ENCODE measurements at regions not wholly inside any gene's neighbourhood (a gene's known extent, or its start where the extent isn't known, plus 50 kb on each side); places are given as distances from the start of the nearest gene placed in this dataset.
A peak's percentile ranks its signal among the peaks of the same experiment; 100 is the strongest.

GRCh38 chr17:15177343-15177742, 87.8 kb downstream of the PMP22 start:
- no peaks in the 10 kb centered on the region for H3K9me3 Mint-ChIP-seq (ENCODE audit: low read depth)
- peaks cover 5% of the 10 kb centered on the region for H3K27me3 Mint-ChIP-seq
- no peaks in the 10 kb centered on the region for H3K4me1 Mint-ChIP-seq
- ATAC-seq, result no peak
- no peak overlapping the region for H3K4me3 Mint-ChIP-seq
- DNase-seq, result no peak
- H3K36me3 Mint-ChIP-seq, result no peaks in the 10 kb centered on the region
- CTCF ChIA-PET, result no interaction called here
- H3K27ac Mint-ChIP-seq, result no peak overlapping the region

GRCh38 chr17:15175356-15175755, 89.8 kb downstream of the PMP22 start:
- Mint-ChIP-seq H3K27ac (no peak overlapping the region), H3K9me3 (ENCODE audit: low read depth) (no peaks in the 10 kb centered on the region), H3K4me3 (no peak overlapping the region), H3K27me3 (peaks cover 5% of the 10 kb centered on the region), H3K36me3 (no peaks in the 10 kb centered on the region), H3K4me1 (no peaks in the 10 kb centered on the region)
- DNase-seq, result no peak
- CTCF ChIA-PET, result no interaction called here
- ATAC-seq, result no peak

GRCh38 chr17:15171167-15172047, 93.7 kb downstream of the PMP22 start:
- CTCF ChIA-PET, result no interaction called here
- ATAC-seq (no peak), DNase-seq (peak; percentile 42)
- Mint-ChIP-seq H3K9me3 (ENCODE audit: low read depth) (no peaks in the 10 kb centered on the region), H3K4me3 (no peak overlapping the region), H3K36me3 (no peaks in the 10 kb centered on the region), H3K27me3 (no peaks in the 10 kb centered on the region), H3K4me1 (no peaks in the 10 kb centered on the region), H3K27ac (no peak overlapping the region)

GRCh38 chr17:15169676-15170075, 95.5 kb downstream of the PMP22 start:
- ATAC-seq, result no peak
- no peak overlapping the region for H3K27ac Mint-ChIP-seq
- H3K4me1 Mint-ChIP-seq, result no peaks in the 10 kb centered on the region
- CTCF ChIA-PET, result no interaction called here
- no peaks in the 10 kb centered on the region for H3K36me3 Mint-ChIP-seq
- H3K9me3 Mint-ChIP-seq (ENCODE audit: low read depth), result no peaks in the 10 kb centered on the region
- H3K27me3 Mint-ChIP-seq, result no peaks in the 10 kb centered on the region
- no peak for DNase-seq
- no peak overlapping the region for H3K4me3 Mint-ChIP-seq

- H3K27ac Mint-ChIP-seq, result no peak overlapping the region
- ATAC-seq, result no peak
- H3K36me3 Mint-ChIP-seq, result no peaks in the 10 kb centered on the region
- CTCF ChIA-PET, result interaction anchor here (0.6 kb wide), 1 partner anchor 492 kb away, joined by 3 read pairs; no protein-coding TSS in a partner anchor
- H3K27me3 Mint-ChIP-seq, result no peaks in the 10 kb centered on the region
- H3K4me1 Mint-ChIP-seq, result no peaks in the 10 kb centered on the region
- H3K9me3 Mint-ChIP-seq (ENCODE audit: low read depth), result no peaks in the 10 kb centered on the region
- no peak for DNase-seq
- H3K4me3 Mint-ChIP-seq, result no peak overlapping the region
Measured at GRCh38 chr17:15168379-15168778, 96.7 kb downstream of the PMP22 start.

GRCh38 chr17:15161395-15161794, 103.7 kb downstream of the PMP22 start:
- Mint-ChIP-seq H3K4me3 (no peak overlapping the region), H3K27me3 (peaks cover 12% of the 10 kb centered on the region), H3K4me1 (no peaks in the 10 kb centered on the region), H3K36me3 (no peaks in the 10 kb centered on the region), H3K9me3 (ENCODE audit: low read depth) (no peaks in the 10 kb centered on the region), H3K27ac (no peak overlapping the region)
- CTCF ChIA-PET, result no interaction called here
- DNase-seq (no peak), ATAC-seq (no peak)

- no peaks in the 10 kb centered on the region for H3K4me1 Mint-ChIP-seq
- no peak overlapping the region for H3K4me3 Mint-ChIP-seq
- no peaks in the 10 kb centered on the region for H3K9me3 Mint-ChIP-seq (ENCODE audit: low read depth)
- H3K27me3 Mint-ChIP-seq, result peaks cover 19% of the 10 kb centered on the region
- CTCF ChIA-PET, result no interaction called here
- H3K27ac Mint-ChIP-seq, result no peak overlapping the region
- no peaks in the 10 kb centered on the region for H3K36me3 Mint-ChIP-seq
- ATAC-seq, result no peak
- no peak for DNase-seq
Measured at GRCh38 chr17:15157051-15157450, 108.1 kb downstream of the PMP22 start.

GRCh38 chr17:15154618-15155017, 110.5 kb downstream of the PMP22 start:
- CTCF ChIA-PET, result no interaction called here
- no peak for DNase-seq
- peaks cover 19% of the 10 kb centered on the region for H3K27me3 Mint-ChIP-seq
- H3K9me3 Mint-ChIP-seq (ENCODE audit: low read depth), result no peaks in the 10 kb centered on the region
- no peak overlapping the region for H3K4me3 Mint-ChIP-seq
- H3K36me3 Mint-ChIP-seq, result no peaks in the 10 kb centered on the region
- no peak for ATAC-seq
- no peaks in the 10 kb centered on the region for H3K4me1 Mint-ChIP-seq
- H3K27ac Mint-ChIP-seq, result no peak overlapping the region

GRCh38 chr17:15145621-15146020, 119.5 kb downstream of the PMP22 start:
- ATAC-seq (no peak), DNase-seq (no peak)
- Mint-ChIP-seq H3K36me3 (no peaks in the 10 kb centered on the region), H3K27me3 (no peaks in the 10 kb centered on the region), H3K4me1 (no peaks in the 10 kb centered on the region), H3K4me3 (no peak overlapping the region), H3K9me3 (ENCODE audit: low read depth) (no peaks in the 10 kb centered on the region), H3K27ac (no peak overlapping the region)
- CTCF ChIA-PET, result no interaction called here

- H3K36me3 Mint-ChIP-seq, result no peaks in the 10 kb centered on the region
- no peaks in the 10 kb centered on the region for H3K27me3 Mint-ChIP-seq
- no peak overlapping the region for H3K27ac Mint-ChIP-seq
- no peak for DNase-seq
- no peak overlapping the region for H3K4me3 Mint-ChIP-seq
- ATAC-seq, result no peak
- CTCF ChIA-PET, result no interaction called here
- no peaks in the 10 kb centered on the region for H3K9me3 Mint-ChIP-seq (ENCODE audit: low read depth)
- no peaks in the 10 kb centered on the region for H3K4me1 Mint-ChIP-seq
Measured at GRCh38 chr17:15143524-15143923, 121.6 kb downstream of the PMP22 start.

- Mint-ChIP-seq H3K27me3 (no peaks in the 10 kb centered on the region), H3K9me3 (ENCODE audit: low read depth) (peaks cover 2% of the 10 kb centered on the region), H3K27ac (no peak overlapping the region), H3K4me3 (no peak overlapping the region), H3K36me3 (no peaks in the 10 kb centered on the region), H3K4me1 (no peaks in the 10 kb centered on the region)
- DNase-seq (no peak), ATAC-seq (no peak)
- CTCF ChIA-PET, result no interaction called here
Measured at GRCh38 chr17:15134363-15134762, 130.8 kb downstream of the PMP22 start.

GRCh38 chr17:15133826-15134225, 131.3 kb downstream of the PMP22 start:
- no peak for DNase-seq
- H3K27ac Mint-ChIP-seq, result no peak overlapping the region
- ATAC-seq, result no peak

GRCh38 chr17:15133143-15133542, 132.0 kb downstream of the PMP22 start:
- H3K4me3 Mint-ChIP-seq, result no peak overlapping the region
- no peaks in the 10 kb centered on the region for H3K27me3 Mint-ChIP-seq
- no peak for ATAC-seq
- no peaks in the 10 kb centered on the region for H3K36me3 Mint-ChIP-seq
- CTCF ChIA-PET, result no interaction called here
- no peaks in the 10 kb centered on the region for H3K4me1 Mint-ChIP-seq
- no peak overlapping the region for H3K27ac Mint-ChIP-seq
- H3K9me3 Mint-ChIP-seq (ENCODE audit: low read depth), result peaks cover 2% of the 10 kb centered on the region
- DNase-seq, result no peak

More at GRCh38 chr17:15133826-15134225, 131.3 kb downstream of the PMP22 start:
- no peaks in the 10 kb centered on the region for H3K36me3 Mint-ChIP-seq
- H3K4me3 Mint-ChIP-seq, result no peak overlapping the region
- no peaks in the 10 kb centered on the region for H3K4me1 Mint-ChIP-seq
- H3K9me3 Mint-ChIP-seq (ENCODE audit: low read depth), result peaks cover 2% of the 10 kb centered on the region
- CTCF ChIA-PET, result no interaction called here
- H3K27me3 Mint-ChIP-seq, result no peaks in the 10 kb centered on the region

- H3K36me3 Mint-ChIP-seq, result no peaks in the 10 kb centered on the region
- no peaks in the 10 kb centered on the region for H3K4me1 Mint-ChIP-seq
- CTCF ChIA-PET, result no interaction called here
- H3K27me3 Mint-ChIP-seq, result no peaks in the 10 kb centered on the region
- H3K9me3 Mint-ChIP-seq (ENCODE audit: low read depth), result peaks cover 2% of the 10 kb centered on the region
- ATAC-seq (no peak), DNase-seq (no peak)
- H3K27ac Mint-ChIP-seq, result no peak overlapping the region
- H3K4me3 Mint-ChIP-seq, result no peak overlapping the region
Measured at GRCh38 chr17:15130426-15130825, 134.7 kb downstream of the PMP22 start.

All from activated CD8-positive, alpha-beta memory T cell treated with anti-CD3 and anti-CD28 coated beads, Interleukin-2, amount 10 ng/mL, durations not matched to agents 7 days and 5 days (primary cell).